Adrenal gland (tissue), 5 donors: ENCODE measurements at regions not wholly inside any gene's neighbourhood (a gene's known extent, or its start where the extent isn't known, plus 50 kb on each side); places are given as distances from the start of the nearest gene placed in this dataset.

ENCODE experiments used
- CTCF ChIP-seq, 6 experiments: fragments of 450-650 bp in 4 of 6; fragments of 200-600 bp in 2 of 6; sonication (generic) in 1 of 6; IDR thresholded peaks; 1 replicate in 5 of 6; 2 replicates in 1 of 6; pipeline versions ENCODE4 v1.5.1 to v1.8.0; 2016 to 2021; ENCODE audit warnings: antibody characterized with exemption in 6 of 6, mild to moderate bottlenecking in 2 of 6, moderate library complexity in 1 of 6
- POLR2A ChIP-seq, 2 donors: fragments of 450-650 bp; IDR thresholded peaks; one replicate each; pipeline ENCODE4 v1.6.1; 2017; ENCODE audit warnings: antibody characterized with exemption in 2 of 2, mild to moderate bottlenecking in 2 of 2, moderate library complexity in 1 of 2
- donor health status: DM: no; HTN: no; CAD: no.

- no peak for TF ChIP-seq CTCF (IDR thresholded peaks at IDR 0.05)
- TF ChIP-seq POLR2A (IDR thresholded peaks at IDR 0.05): no peak
Measured at GRCh38 chr2:122748552-122749011, 993.1 kb downstream of the TSN start.
